NT2/D1 (cell line): ENCODE measurements at regions not wholly inside any gene's neighbourhood (a gene's known extent, or its start where the extent isn't known, plus 50 kb on each side); places are given as distances from the start of the nearest gene placed in this dataset.

Experiments used
- SUZ12 ChIP-seq: IDR thresholded peaks from 2 replicates; pipeline ENCODE4 v1.6.1; 2011; ENCODE audit not compliant: insufficient read length, insufficient read depth; ENCODE audit errors: extremely low read depth
- YY1 ChIP-seq: IDR thresholded peaks from 2 replicates; pipeline ENCODE4 v1.6.1; 2011; ENCODE audit not compliant: insufficient read length, insufficient read depth
- ZNF274 ChIP-seq: IDR thresholded peaks from 2 replicates; pipeline ENCODE4 v1.6.1; 2011; ENCODE audit warnings: mild to moderate bottlenecking, low read depth, low read length

DNA sequence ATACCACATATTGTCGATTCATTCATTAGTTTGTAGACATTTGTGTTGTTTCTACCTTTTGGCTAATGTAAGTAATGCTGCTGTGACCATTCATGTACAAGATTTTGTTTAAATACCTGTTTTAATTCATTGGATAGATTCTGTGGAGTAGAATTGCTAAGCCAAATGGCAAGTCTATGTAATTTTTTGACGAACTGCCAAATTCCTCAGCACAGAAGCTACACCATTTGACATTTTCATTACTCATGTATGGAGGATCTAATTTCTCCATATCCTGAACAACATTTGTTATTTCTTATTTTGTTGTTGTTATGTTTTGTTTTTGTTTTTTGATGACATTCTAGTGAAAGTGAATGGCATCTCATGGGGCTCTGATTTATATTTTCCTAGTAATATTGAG lies 1351.3 kb upstream of the SORCS1 start:
- TF ChIP-seq ZNF274 (no peak), SUZ12 (no peak), YY1 (no peak)
